ENCODE measurements at regions not wholly inside any gene's neighbourhood (a gene's known extent, or its start where the extent isn't known, plus 50 kb on each side); places are given as distances from the start of the nearest gene placed in this dataset.
"Not testable (repeated sequence)": the region's sequence is repeated elsewhere in the genome, so short reads cannot be mapped to it uniquely, and the experiment has no call there.

DNA sequence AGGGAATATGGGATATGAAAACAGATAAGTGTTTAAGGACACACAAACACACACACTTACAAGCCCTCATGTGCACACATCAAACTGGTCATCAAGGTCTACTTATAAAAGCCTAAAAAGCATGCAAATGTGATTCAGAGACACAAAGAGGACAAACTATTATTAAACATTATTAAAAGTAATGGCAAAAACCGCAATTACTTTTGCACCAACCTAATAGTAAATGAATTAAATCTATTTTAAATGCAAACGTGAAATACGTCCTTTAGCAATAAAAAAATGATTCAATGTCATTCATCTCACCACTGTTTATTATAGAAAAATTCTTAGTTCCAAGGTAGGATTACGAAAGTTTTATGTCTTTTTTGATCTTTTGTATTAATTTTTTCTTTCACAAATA lies 91.1 kb upstream of the ARMCX2 start:
- H3K9ac ChIP-seq (ENCODE audit: low read depth in 1 of 2, low read length in 2 of 2): no peak overlapping the region
- H3K9me3 ChIP-seq (ENCODE audit: control insufficient read depth in 2 of 2, low read length in 2 of 2): no peaks in the 10 kb centered on the region
- no peaks in the 10 kb centered on the region for H3K27me3 ChIP-seq (ENCODE audit: control insufficient read depth in 2 of 2, insufficient read depth in 2 of 2, low read length in 2 of 2)
- no peaks in the 10 kb centered on the region for H3K4me1 ChIP-seq (ENCODE audit: control insufficient read depth in 2 of 2, insufficient read depth in 2 of 2, low read length in 2 of 2)
- H3K36me3 ChIP-seq (ENCODE audit: control insufficient read depth in 2 of 2, insufficient read depth in 2 of 2, low read length in 2 of 2): no peaks in the 10 kb centered on the region
- no peak overlapping the region for H3K27ac ChIP-seq (ENCODE audit: low read depth in 2 of 2, low read length in 2 of 2)
- H3K4me3 ChIP-seq (ENCODE audit: low read length in 2 of 2): no peak overlapping the region

DNA sequence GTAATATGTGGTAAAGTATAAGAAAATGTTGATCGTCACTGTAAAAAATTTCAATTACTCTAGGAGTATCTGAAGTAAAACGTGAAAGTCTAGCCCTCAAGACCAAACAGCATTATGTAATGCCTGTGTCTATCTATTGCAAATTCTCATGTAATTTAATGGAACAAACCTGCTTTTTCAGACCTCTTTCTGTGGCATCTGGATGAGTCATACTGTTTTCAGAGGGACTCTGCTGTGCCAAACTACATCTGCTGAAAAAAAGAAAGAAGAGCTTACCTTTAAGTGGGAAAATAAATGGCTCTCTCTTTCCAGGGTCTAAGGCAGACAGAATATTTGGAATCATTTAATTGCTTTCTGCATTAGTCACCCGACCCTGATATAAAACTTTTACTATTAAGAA lies 89.8 kb upstream of the ARMCX2 start:
- Histone ChIP-seq H3K27ac (ENCODE audit: low read depth in 2 of 2, low read length in 2 of 2) (no peak overlapping the region), H3K9me3 (ENCODE audit: control insufficient read depth in 2 of 2, low read length in 2 of 2) (no peaks in the 10 kb centered on the region), H3K27me3 (ENCODE audit: control insufficient read depth in 2 of 2, insufficient read depth in 2 of 2, low read length in 2 of 2) (no peaks in the 10 kb centered on the region), H3K4me3 (ENCODE audit: low read length in 2 of 2) (no peak overlapping the region), H3K36me3 (ENCODE audit: control insufficient read depth in 2 of 2, insufficient read depth in 2 of 2, low read length in 2 of 2) (no peaks in the 10 kb centered on the region), H3K9ac (ENCODE audit: low read depth in 1 of 2, low read length in 2 of 2) (no peak overlapping the region), H3K4me1 (ENCODE audit: control insufficient read depth in 2 of 2, insufficient read depth in 2 of 2, low read length in 2 of 2) (no peaks in the 10 kb centered on the region)

DNA sequence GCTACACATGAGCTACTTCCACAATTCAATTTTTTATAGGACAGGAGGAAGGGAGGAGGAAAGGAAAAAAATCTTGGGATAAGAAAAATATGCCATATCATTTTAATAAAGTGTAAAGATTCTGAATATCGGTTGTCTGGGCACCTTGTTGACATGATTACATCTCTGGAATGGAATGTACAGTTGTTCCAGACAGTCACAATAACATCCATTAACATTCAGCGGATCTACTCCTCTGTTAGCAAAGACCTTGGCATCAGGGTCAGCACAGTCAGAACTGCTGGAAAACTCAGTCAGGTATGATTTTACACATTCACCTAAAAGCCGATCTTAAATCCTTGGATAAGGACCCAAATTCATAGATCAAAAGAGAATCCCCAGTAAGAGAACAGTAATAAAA lies 85.4 kb upstream of the ARMCX2 start:
- Histone ChIP-seq H3K36me3 (ENCODE audit: control insufficient read depth in 2 of 2, insufficient read depth in 2 of 2, low read length in 2 of 2) (no peaks in the 10 kb centered on the region), H3K9ac (ENCODE audit: low read depth in 1 of 2, low read length in 2 of 2) (no peak overlapping the region), H3K9me3 (ENCODE audit: control insufficient read depth in 2 of 2, low read length in 2 of 2) (no peaks in the 10 kb centered on the region), H3K27me3 (ENCODE audit: control insufficient read depth in 2 of 2, insufficient read depth in 2 of 2, low read length in 2 of 2) (no peaks in the 10 kb centered on the region), H3K27ac (ENCODE audit: low read depth in 2 of 2, low read length in 2 of 2) (no peak overlapping the region), H3K4me1 (ENCODE audit: control insufficient read depth in 2 of 2, insufficient read depth in 2 of 2, low read length in 2 of 2) (no peaks in the 10 kb centered on the region), H3K4me3 (ENCODE audit: low read length in 2 of 2) (no peak overlapping the region)

DNA sequence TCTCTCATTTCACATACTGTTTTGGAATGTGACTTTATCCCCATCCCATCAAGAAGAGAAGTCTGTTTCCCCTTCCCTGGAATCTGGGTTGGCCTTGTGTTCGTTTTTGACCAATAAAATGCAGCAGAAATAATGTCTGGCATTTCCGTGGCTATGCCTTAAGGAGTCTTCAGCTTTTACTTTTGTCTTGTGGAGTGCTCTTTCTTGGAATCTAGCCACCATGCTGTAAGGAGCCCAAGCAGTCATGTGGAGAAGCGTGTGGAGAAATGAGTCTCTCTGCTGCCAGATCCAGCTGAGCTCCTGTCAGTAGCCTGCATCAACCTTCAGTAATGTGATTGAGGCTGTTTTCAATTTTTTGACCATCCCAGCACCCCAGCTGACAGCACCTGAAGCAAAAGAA lies 84.4 kb upstream of the ARMCX2 start:
- Histone ChIP-seq H3K27me3 (ENCODE audit: control insufficient read depth in 2 of 2, insufficient read depth in 2 of 2, low read length in 2 of 2) (no peaks in the 10 kb centered on the region), H3K9me3 (ENCODE audit: control insufficient read depth in 2 of 2, low read length in 2 of 2) (no peaks in the 10 kb centered on the region), H3K4me3 (ENCODE audit: low read length in 2 of 2) (no peak overlapping the region), H3K4me1 (ENCODE audit: control insufficient read depth in 2 of 2, insufficient read depth in 2 of 2, low read length in 2 of 2) (no peaks in the 10 kb centered on the region), H3K36me3 (ENCODE audit: control insufficient read depth in 2 of 2, insufficient read depth in 2 of 2, low read length in 2 of 2) (no peaks in the 10 kb centered on the region), H3K27ac (ENCODE audit: low read depth in 2 of 2, low read length in 2 of 2) (no peak overlapping the region), H3K9ac (ENCODE audit: low read depth in 1 of 2, low read length in 2 of 2) (no peak overlapping the region)

DNA sequence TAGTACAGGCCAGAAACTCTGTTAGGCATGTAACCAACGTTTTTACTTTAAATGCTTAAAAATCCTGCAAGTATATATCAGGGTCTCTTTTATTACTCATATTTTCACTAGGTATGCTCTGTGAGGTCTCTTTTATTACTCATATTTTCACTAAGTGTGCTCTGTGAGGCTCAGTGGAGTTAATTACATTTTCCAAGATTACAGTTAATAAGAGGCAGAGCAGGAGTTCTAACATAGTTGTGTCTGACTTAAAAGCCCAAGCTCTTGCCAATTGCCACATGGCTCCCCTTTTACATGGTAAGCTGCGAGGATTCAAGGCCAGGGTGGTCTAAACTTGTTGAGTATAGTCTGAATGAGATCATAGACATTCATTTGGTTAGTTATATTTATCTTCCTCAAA lies 81.0 kb upstream of the ARMCX2 start:
- H3K9ac ChIP-seq (ENCODE audit: low read depth in 1 of 2, low read length in 2 of 2): no peak overlapping the region
- no peak overlapping the region for H3K27ac ChIP-seq (ENCODE audit: low read depth in 2 of 2, low read length in 2 of 2)
- no peaks in the 10 kb centered on the region for H3K27me3 ChIP-seq (ENCODE audit: control insufficient read depth in 2 of 2, insufficient read depth in 2 of 2, low read length in 2 of 2)
- H3K36me3 ChIP-seq (ENCODE audit: control insufficient read depth in 2 of 2, insufficient read depth in 2 of 2, low read length in 2 of 2): no peaks in the 10 kb centered on the region
- H3K9me3 ChIP-seq (ENCODE audit: control insufficient read depth in 2 of 2, low read length in 2 of 2): no peaks in the 10 kb centered on the region
- H3K4me3 ChIP-seq (ENCODE audit: low read length in 2 of 2): no peak overlapping the region
- no peaks in the 10 kb centered on the region for H3K4me1 ChIP-seq (ENCODE audit: control insufficient read depth in 2 of 2, insufficient read depth in 2 of 2, low read length in 2 of 2)

DNA sequence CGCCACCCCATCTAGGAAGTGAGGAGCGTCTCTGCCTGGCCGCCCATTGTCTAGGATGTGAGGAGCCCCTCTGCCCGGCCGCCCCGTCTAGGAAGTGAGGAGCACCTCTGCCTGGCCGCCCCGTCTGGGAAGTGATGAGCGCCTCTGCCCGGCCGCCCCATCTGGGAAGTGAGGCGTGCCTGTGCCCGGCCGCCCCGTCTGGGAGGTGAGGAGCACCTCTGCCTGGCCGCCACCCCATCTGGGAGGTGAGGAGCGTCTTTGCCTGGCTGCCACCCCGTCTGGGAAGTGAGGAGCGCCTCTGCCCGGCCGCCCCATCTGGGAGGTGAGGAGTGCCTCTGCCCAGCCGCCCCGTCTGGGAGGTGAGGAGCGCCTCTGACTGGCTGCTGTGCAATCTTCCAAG lies 79.2 kb upstream of the ARMCX2 start:
- not testable (repeated sequence) for H3K4me3 ChIP-seq (ENCODE audit: low read length in 2 of 2); H3K27me3 ChIP-seq (ENCODE audit: control insufficient read depth in 2 of 2, insufficient read depth in 2 of 2, low read length in 2 of 2); H3K9me3 ChIP-seq (ENCODE audit: control insufficient read depth in 2 of 2, low read length in 2 of 2); H3K36me3 ChIP-seq (ENCODE audit: control insufficient read depth in 2 of 2, insufficient read depth in 2 of 2, low read length in 2 of 2); H3K27ac ChIP-seq (ENCODE audit: low read depth in 2 of 2, low read length in 2 of 2); H3K9ac ChIP-seq (ENCODE audit: low read depth in 1 of 2, low read length in 2 of 2); H3K4me1 ChIP-seq (ENCODE audit: control insufficient read depth in 2 of 2, insufficient read depth in 2 of 2, low read length in 2 of 2)

DNA sequence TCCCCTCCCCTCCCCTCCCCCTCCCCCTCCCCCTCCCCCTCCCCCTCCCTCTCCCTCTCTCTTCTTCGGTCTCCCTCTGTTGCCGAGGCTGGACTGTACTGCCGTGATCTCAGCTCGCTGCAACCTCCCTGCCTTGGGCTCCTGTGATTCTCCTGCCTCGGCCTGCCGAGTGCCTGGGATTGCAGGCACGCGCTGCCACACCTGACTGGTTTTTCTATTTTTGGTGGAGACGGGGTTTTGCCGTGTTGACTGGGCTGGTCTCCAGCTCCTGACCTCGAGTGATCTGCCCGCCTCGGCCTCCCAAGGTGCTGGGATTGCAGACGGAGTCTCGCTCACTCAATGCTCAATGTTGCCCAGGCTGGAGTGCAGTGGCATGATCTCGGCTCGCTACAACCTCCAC lies 78.8 kb upstream of the ARMCX2 start:
- not testable (repeated sequence) for H3K27ac ChIP-seq (ENCODE audit: low read depth in 2 of 2, low read length in 2 of 2); H3K4me1 ChIP-seq (ENCODE audit: control insufficient read depth in 2 of 2, insufficient read depth in 2 of 2, low read length in 2 of 2); H3K4me3 ChIP-seq (ENCODE audit: low read length in 2 of 2); H3K9me3 ChIP-seq (ENCODE audit: control insufficient read depth in 2 of 2, low read length in 2 of 2); H3K27me3 ChIP-seq (ENCODE audit: control insufficient read depth in 2 of 2, insufficient read depth in 2 of 2, low read length in 2 of 2); H3K36me3 ChIP-seq (ENCODE audit: control insufficient read depth in 2 of 2, insufficient read depth in 2 of 2, low read length in 2 of 2); H3K9ac ChIP-seq (ENCODE audit: low read depth in 1 of 2, low read length in 2 of 2)

DNA sequence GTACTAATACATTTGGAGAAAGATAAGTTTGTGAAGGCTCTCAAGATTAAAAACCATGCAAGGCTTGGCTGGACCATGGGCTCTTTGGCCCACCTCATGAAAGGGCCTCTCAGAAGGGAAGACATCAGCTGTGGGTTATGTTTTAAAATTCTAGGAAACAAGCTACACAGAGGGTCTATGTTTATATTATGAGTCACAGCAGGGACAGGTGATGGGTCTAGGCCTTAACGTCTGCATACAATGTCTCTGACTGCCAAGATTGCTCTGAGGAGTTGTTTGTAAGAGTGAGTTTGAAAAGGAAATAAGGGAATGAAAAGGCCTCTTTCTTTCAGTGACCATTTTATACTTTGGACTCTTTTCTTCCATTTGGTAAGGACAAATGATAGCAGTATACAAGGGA lies 77.0 kb upstream of the ARMCX2 start:
- no peak overlapping the region for H3K27ac ChIP-seq (ENCODE audit: low read depth in 2 of 2, low read length in 2 of 2)
- no peaks in the 10 kb centered on the region for H3K36me3 ChIP-seq (ENCODE audit: control insufficient read depth in 2 of 2, insufficient read depth in 2 of 2, low read length in 2 of 2)

DNA sequence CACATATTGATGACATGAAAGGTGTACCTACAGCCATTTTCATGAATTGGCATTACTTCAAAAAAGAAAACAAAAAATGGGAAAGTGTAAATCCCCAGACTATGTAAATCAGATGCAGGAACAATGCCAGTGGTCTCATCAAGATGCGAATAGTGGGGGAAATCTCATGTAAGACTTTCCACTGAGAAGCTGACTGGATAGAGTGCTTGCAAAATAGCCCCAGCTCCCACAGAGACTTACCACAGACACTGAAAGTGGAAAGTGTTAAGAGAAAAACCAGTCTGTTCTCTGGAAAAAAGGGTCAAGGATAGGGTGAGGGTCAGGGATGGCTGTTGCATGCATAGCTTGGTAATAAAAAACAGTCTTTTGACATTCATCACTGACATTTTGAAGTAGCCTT lies 73.2 kb upstream of the ARMCX2 start:
- Histone ChIP-seq H3K36me3 (ENCODE audit: control insufficient read depth in 2 of 2, insufficient read depth in 2 of 2, low read length in 2 of 2) (no peaks in the 10 kb centered on the region), H3K27me3 (ENCODE audit: control insufficient read depth in 2 of 2, insufficient read depth in 2 of 2, low read length in 2 of 2) (no peaks in the 10 kb centered on the region), H3K9ac (ENCODE audit: low read depth in 1 of 2, low read length in 2 of 2) (no peak overlapping the region), H3K9me3 (ENCODE audit: control insufficient read depth in 2 of 2, low read length in 2 of 2) (no peaks in the 10 kb centered on the region), H3K4me3 (ENCODE audit: low read length in 2 of 2) (no peak overlapping the region), H3K27ac (ENCODE audit: low read depth in 2 of 2, low read length in 2 of 2) (no peak overlapping the region), H3K4me1 (ENCODE audit: control insufficient read depth in 2 of 2, insufficient read depth in 2 of 2, low read length in 2 of 2) (no peaks in the 10 kb centered on the region)

More for the DNA sequence above, 77.0 kb upstream of the ARMCX2 start:
- no peaks in the 10 kb centered on the region for H3K9me3 ChIP-seq (ENCODE audit: control insufficient read depth in 2 of 2, low read length in 2 of 2)
- no peaks in the 10 kb centered on the region for H3K4me1 ChIP-seq (ENCODE audit: control insufficient read depth in 2 of 2, insufficient read depth in 2 of 2, low read length in 2 of 2)
- H3K9ac ChIP-seq (ENCODE audit: low read depth in 1 of 2, low read length in 2 of 2): no peak overlapping the region
- H3K4me3 ChIP-seq (ENCODE audit: low read length in 2 of 2): no peak overlapping the region
- H3K27me3 ChIP-seq (ENCODE audit: control insufficient read depth in 2 of 2, insufficient read depth in 2 of 2, low read length in 2 of 2): no peaks in the 10 kb centered on the region

DNA sequence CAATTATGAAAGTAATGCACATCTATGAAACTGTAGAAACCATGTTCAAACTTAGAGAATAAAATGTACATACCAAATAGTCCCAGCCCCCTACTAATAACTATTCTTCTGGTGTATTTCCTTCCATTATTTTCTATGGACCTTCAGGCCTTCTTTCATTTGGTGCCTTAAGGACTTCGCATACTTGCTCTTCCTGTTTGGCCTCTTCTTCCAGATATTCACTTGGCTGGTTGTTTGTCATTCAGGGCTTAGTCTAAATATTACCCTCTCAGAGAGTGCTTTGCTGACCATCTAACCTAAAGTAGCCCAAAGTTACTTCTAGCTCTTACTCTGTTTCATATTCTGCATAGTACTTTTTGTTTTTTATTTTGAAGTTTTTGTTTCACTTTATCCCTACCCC lies 70.3 kb upstream of the ARMCX2 start:
- no peaks in the 10 kb centered on the region for H3K27me3 ChIP-seq (ENCODE audit: control insufficient read depth in 2 of 2, insufficient read depth in 2 of 2, low read length in 2 of 2)

More for the DNA sequence above, 70.3 kb upstream of the ARMCX2 start:
- no peak overlapping the region for H3K27ac ChIP-seq (ENCODE audit: low read depth in 2 of 2, low read length in 2 of 2)
- H3K36me3 ChIP-seq (ENCODE audit: control insufficient read depth in 2 of 2, insufficient read depth in 2 of 2, low read length in 2 of 2): no peaks in the 10 kb centered on the region
- H3K9me3 ChIP-seq (ENCODE audit: control insufficient read depth in 2 of 2, low read length in 2 of 2): no peaks in the 10 kb centered on the region
- no peak overlapping the region for H3K9ac ChIP-seq (ENCODE audit: low read depth in 1 of 2, low read length in 2 of 2)
- no peaks in the 10 kb centered on the region for H3K4me1 ChIP-seq (ENCODE audit: control insufficient read depth in 2 of 2, insufficient read depth in 2 of 2, low read length in 2 of 2)
- H3K4me3 ChIP-seq (ENCODE audit: low read length in 2 of 2): no peak overlapping the region

All from mucosa of rectum (tissue), 2 donors.